Sigmoid colon (tissue), 6 donors: ENCODE measurements at regions not wholly inside any gene's neighbourhood (a gene's known extent, or its start where the extent isn't known, plus 50 kb on each side); places are given as distances from the start of the nearest gene placed in this dataset.

Experiments
- DNase-seq: peaks from one replicate; pipeline ENCODE4 v3.0.0-alpha.2; 2019
- H3K27ac ChIP-seq, 4 donors: fragments of 200-600 bp; sonication (generic); one replicate each; pipeline ENCODE4 v1.5.1; 2016 to 2019; ENCODE audit warnings: mild to moderate bottlenecking in 1 of 4
- H3K27me3 ChIP-seq, 3 donors: fragments of 200-600 bp; sonication (generic); one replicate each; pipeline ENCODE4 v1.5.1; 2019; ENCODE audit warnings: mild to moderate bottlenecking in 1 of 3
- H3K36me3 ChIP-seq, 4 donors: fragments of 200-600 bp; sonication (generic); one replicate each; pipeline ENCODE4 v1.5.1; 2016 to 2019
- H3K4me1 ChIP-seq, 4 donors: fragments of 200-600 bp; sonication (generic); one replicate each; pipeline ENCODE4 v1.5.1; 2017 to 2019
- H3K4me3 ChIP-seq, 4 donors: fragments of 200-600 bp; sonication (generic); one replicate each; pipeline ENCODE4 v1.5.1; 2017 to 2019; ENCODE audit warnings: mild to moderate bottlenecking in 2 of 4, moderate library complexity in 1 of 4
- H3K9me3 ChIP-seq, 4 donors: fragments of 200-600 bp in 3 of 4; sonication (generic) in 3 of 4; one replicate each; pipeline versions ENCODE4 v1.5.1 to v1.6.1; 2013 to 2019
- EP300 ChIP-seq, 4 donors: sonication (generic); formaldehyde crosslinking; IDR thresholded peaks; one replicate each; pipeline ENCODE4 v1.6.1; 2017; ENCODE audit warnings: antibody characterized with exemption in 4 of 4
- POLR2A ChIP-seq, 2 donors: fragments of 450-650 bp; IDR thresholded peaks; one replicate each; pipeline ENCODE4 v1.6.1; 2016; ENCODE audit warnings: antibody characterized with exemption in 2 of 2, mild to moderate bottlenecking in 2 of 2, moderate library complexity in 2 of 2
- POLR2AphosphoS5 ChIP-seq, 4 donors: sonication (generic); formaldehyde crosslinking; IDR thresholded peaks; one replicate each; pipeline ENCODE4 v1.6.1; 2017; ENCODE audit warnings: antibody characterized with exemption in 4 of 4
- WGBS, 2 donors: extraction: QIAGEN DNeasy Blood & Tissue Kit; methylation state at CpG; one replicate each; pipeline ENCODE4 v1.1.7; 2013; 5-methylcytosine and 5-hydroxymethylcytosine counted together
- intact Hi-C: fragments of 100-400 bp; cut with DNase I; formaldehyde crosslinking; loops from one replicate; pipeline ENCODE4 v1.15.1; 2023
- TF ChIP-seq, protein P1 (sequence below), 4 experiments: fragments of 450-650 bp in 3 of 4; fragments of 200-600 bp in 1 of 4; IDR thresholded peaks; one replicate each; pipeline ENCODE4 v1.5.1; 2016 to 2019; ENCODE audit warnings: antibody characterized with exemption in 4 of 4, mild to moderate bottlenecking in 3 of 4, moderate library complexity in 2 of 4
- donor health status: healthy with polysubstance abuse.
- donor health status: healthy.

DNA sequence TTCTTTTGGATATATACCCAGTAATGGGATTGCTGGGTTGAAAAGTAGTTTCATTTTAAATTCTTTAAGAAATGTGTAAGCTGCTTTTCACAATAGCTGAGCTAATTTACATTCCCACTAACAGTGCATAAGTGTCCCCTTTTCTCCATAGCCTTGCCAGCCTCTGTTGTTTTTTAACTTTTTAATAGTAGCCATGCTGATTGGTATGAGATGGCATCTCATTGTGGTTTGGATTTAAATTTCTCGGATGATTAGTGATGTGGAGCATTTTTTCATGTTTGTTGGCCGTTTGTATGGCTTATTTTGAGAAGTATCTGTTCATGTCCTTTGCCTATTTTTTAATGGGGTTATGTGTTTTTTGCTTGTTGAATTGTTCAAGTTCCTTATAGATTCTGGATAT, 444.3 kb upstream of the ATP11B start:
- H3K36me3 ChIP-seq: no peaks in the 10 kb centered on the region
- no peaks in the 10 kb centered on the region for H3K4me1 ChIP-seq
- no peak overlapping the region for H3K4me3 ChIP-seq
- TF ChIP-seq POLR2AphosphoS5 (IDR thresholded peaks at IDR 0.05) (no peak), POLR2A (IDR thresholded peaks at IDR 0.05) (no peak), EP300 (IDR thresholded peaks at IDR 0.05) (no peak)
- TF ChIP-seq, protein P1, sequence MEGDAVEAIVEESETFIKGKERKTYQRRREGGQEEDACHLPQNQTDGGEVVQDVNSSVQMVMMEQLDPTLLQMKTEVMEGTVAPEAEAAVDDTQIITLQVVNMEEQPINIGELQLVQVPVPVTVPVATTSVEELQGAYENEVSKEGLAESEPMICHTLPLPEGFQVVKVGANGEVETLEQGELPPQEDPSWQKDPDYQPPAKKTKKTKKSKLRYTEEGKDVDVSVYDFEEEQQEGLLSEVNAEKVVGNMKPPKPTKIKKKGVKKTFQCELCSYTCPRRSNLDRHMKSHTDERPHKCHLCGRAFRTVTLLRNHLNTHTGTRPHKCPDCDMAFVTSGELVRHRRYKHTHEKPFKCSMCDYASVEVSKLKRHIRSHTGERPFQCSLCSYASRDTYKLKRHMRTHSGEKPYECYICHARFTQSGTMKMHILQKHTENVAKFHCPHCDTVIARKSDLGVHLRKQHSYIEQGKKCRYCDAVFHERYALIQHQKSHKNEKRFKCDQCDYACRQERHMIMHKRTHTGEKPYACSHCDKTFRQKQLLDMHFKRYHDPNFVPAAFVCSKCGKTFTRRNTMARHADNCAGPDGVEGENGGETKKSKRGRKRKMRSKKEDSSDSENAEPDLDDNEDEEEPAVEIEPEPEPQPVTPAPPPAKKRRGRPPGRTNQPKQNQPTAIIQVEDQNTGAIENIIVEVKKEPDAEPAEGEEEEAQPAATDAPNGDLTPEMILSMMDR (IDR thresholded peaks at IDR 0.05): no peak
- H3K27ac ChIP-seq: no peak overlapping the region
- DNase-seq: no peak
- no peaks in the 10 kb centered on the region for H3K27me3 ChIP-seq
- intact Hi-C loops: no loop called here
- WGBS, 2 donors: 27 to 64% methylated on average over 2 of the region's 2 CpGs
- no peaks in the 10 kb centered on the region for H3K9me3 ChIP-seq

GRCh38 chr3:182349951-182350517, 443.3 kb upstream of the ATP11B start:
- no peaks in the 10 kb centered on the region for H3K4me1 ChIP-seq
- WGBS, 2 donors: 87 to 88% methylated on average over 1 of the region's 1 CpG
- H3K4me3 ChIP-seq: no peak overlapping the region
- no peaks in the 10 kb centered on the region for H3K27me3 ChIP-seq
- H3K36me3 ChIP-seq: no peaks in the 10 kb centered on the region
- no peaks in the 10 kb centered on the region for H3K9me3 ChIP-seq
- DNase-seq: no peak
- TF ChIP-seq POLR2A (IDR thresholded peaks at IDR 0.05) (no peak), EP300 (IDR thresholded peaks at IDR 0.05) (no peak), POLR2AphosphoS5 (IDR thresholded peaks at IDR 0.05) (no peak)
- TF ChIP-seq, protein P1 (IDR thresholded peaks at IDR 0.05): no peak
- intact Hi-C loops: no loop called here
- H3K27ac ChIP-seq: no peak overlapping the region

DNA sequence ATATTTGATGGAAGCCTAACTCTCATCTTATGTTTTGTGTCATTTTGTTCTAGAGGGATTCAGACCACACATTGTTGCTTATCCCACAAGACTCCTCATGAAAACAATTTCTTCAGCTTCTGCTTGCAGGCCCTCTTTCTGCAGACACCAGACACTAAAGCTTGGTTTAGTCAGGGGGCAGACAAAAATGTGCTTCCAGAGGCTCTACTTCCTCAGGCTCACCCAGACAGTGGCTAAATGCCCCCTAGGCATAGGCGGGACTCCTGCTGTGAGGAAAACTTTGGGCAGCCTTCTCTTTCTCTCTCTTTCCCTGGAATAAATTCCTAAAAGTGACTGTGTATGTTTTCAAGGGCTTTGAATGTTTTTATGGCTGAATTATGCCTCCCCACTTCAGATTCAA, 435.4 kb upstream of the ATP11B start:
- Histone ChIP-seq H3K9me3 (no peaks in the 10 kb centered on the region), H3K27ac (no peak overlapping the region), H3K4me3 (no peak overlapping the region), H3K27me3 (no peaks in the 10 kb centered on the region), H3K4me1 (no peaks in the 10 kb centered on the region), H3K36me3 (no peaks in the 10 kb centered on the region)
- no peak for DNase-seq
- intact Hi-C loops: no loop called here
- WGBS, 2 donors: 47 to 74% methylated on average over 1 of the region's 1 CpG
- TF ChIP-seq EP300 (IDR thresholded peaks at IDR 0.05): no peak

DNA sequence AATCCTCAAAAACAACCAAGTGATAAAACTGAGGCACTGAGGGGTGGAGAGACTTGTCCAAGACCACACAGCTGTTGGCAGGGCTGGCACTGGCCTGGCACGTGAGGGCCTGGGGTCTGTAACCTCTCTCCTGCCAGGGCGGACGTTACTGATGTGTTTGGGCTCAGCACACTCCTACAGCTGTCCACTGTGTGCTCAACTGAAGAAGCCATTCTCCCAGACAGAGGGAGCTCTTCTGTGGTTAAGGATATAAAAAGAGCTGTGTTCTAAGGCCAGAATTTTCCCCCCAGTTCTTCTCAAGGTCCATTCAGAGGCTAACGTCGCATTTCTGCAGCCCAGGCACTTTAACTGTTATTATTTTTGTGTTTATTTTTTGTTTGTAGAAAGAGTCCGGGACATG, 429.0 kb upstream of the ATP11B start:
- Histone ChIP-seq H3K9me3 (no peaks in the 10 kb centered on the region), H3K36me3 (no peaks in the 10 kb centered on the region), H3K27ac (peak overlapping the region in 2 of 4 donors; percentile 7 to 45), H3K27me3 (no peaks in the 10 kb centered on the region), H3K4me1 (no peaks in the 10 kb centered on the region), H3K4me3 (no peak overlapping the region)
- 64 to 72% methylated on average over 6 of the region's 6 CpGs for WGBS, 2 donors
- TF ChIP-seq, protein P1 (IDR thresholded peaks at IDR 0.05): no peak
- no peak for TF ChIP-seq POLR2AphosphoS5 (IDR thresholded peaks at IDR 0.05)
- no peak for TF ChIP-seq EP300 (IDR thresholded peaks at IDR 0.05)
- no peak for TF ChIP-seq POLR2A (IDR thresholded peaks at IDR 0.05)
- no peak for DNase-seq
- intact Hi-C loops: no loop called here

- H3K4me3 ChIP-seq: no peak overlapping the region
- no peaks in the 10 kb centered on the region for H3K9me3 ChIP-seq
- no peaks in the 10 kb centered on the region for H3K4me1 ChIP-seq
- H3K27ac ChIP-seq: peak overlapping the region in 2 of 4 donors; percentile 7 to 45
- TF ChIP-seq EP300 (IDR thresholded peaks at IDR 0.05) (no peak), POLR2A (IDR thresholded peaks at IDR 0.05) (no peak), POLR2AphosphoS5 (IDR thresholded peaks at IDR 0.05) (no peak)
- TF ChIP-seq, protein P1 (IDR thresholded peaks at IDR 0.05): no peak
- DNase-seq: peak; percentile 69
- no peaks in the 10 kb centered on the region for H3K36me3 ChIP-seq
- H3K27me3 ChIP-seq: no peaks in the 10 kb centered on the region
- intact Hi-C loops: no loop called here
- WGBS, 2 donors: 76 to 83% methylated on average over 20 of the region's 20 CpGs
These were observed 428.3 kb upstream of the ATP11B start for GRCh38 chr3:182364723-182365650.
